ENCODE measurements at regions not wholly inside any gene's neighbourhood (a gene's known extent, or its start where the extent isn't known, plus 50 kb on each side); places are given as distances from the start of the nearest gene placed in this dataset.

GRCh38 chr1:105894006-105894405 lies 1162.5 kb upstream of the PRMT6 start:
- H3K4me3 ChIP-seq (ENCODE audit: low read depth, low read length): no peak overlapping the region
- no peaks in the 10 kb centered on the region for H3K27me3 ChIP-seq (ENCODE audit: insufficient read depth, low read length)
- H3K36me3 ChIP-seq (ENCODE audit: insufficient read depth, low read length): no peaks in the 10 kb centered on the region
- H3K79me2 ChIP-seq (ENCODE audit: control insufficient read depth, insufficient read depth, low read length, unreplicated experiment): no peaks in the 10 kb centered on the region
- no peaks in the 10 kb centered on the region for H3K4me1 ChIP-seq (ENCODE audit: control insufficient read depth, insufficient read depth, low read length, unreplicated experiment)
- H3K27ac ChIP-seq (ENCODE audit: low read depth, low read length): no peak overlapping the region
- no peak overlapping the region for H2AFZ ChIP-seq (ENCODE audit: low read length, unreplicated experiment)

- Histone ChIP-seq H3K27me3 (ENCODE audit: insufficient read depth, low read length) (no peaks in the 10 kb centered on the region), H2AFZ (ENCODE audit: low read length, unreplicated experiment) (no peak overlapping the region), H3K4me3 (ENCODE audit: low read depth, low read length) (no peak overlapping the region), H3K36me3 (ENCODE audit: insufficient read depth, low read length) (no peaks in the 10 kb centered on the region), H3K27ac (ENCODE audit: low read depth, low read length) (no peak overlapping the region), H3K79me2 (ENCODE audit: control insufficient read depth, insufficient read depth, low read length, unreplicated experiment) (no peaks in the 10 kb centered on the region), H3K4me1 (ENCODE audit: control insufficient read depth, insufficient read depth, low read length, unreplicated experiment) (no peaks in the 10 kb centered on the region)
These were observed 1146.7 kb upstream of the PRMT6 start for GRCh38 chr1:105909811-105910210.

- no peaks in the 10 kb centered on the region for H3K36me3 ChIP-seq (ENCODE audit: insufficient read depth, low read length)
- H3K27me3 ChIP-seq (ENCODE audit: insufficient read depth, low read length): no peaks in the 10 kb centered on the region
- H2AFZ ChIP-seq (ENCODE audit: low read length, unreplicated experiment): no peak overlapping the region
- no peaks in the 10 kb centered on the region for H3K79me2 ChIP-seq (ENCODE audit: control insufficient read depth, insufficient read depth, low read length, unreplicated experiment)
- no peak overlapping the region for H3K4me3 ChIP-seq (ENCODE audit: low read depth, low read length)
- H3K27ac ChIP-seq (ENCODE audit: low read depth, low read length): no peak overlapping the region
- H3K4me1 ChIP-seq (ENCODE audit: control insufficient read depth, insufficient read depth, low read length, unreplicated experiment): no peaks in the 10 kb centered on the region
These were observed 1142.1 kb upstream of the PRMT6 start for GRCh38 chr1:105914403-105914802.

- Histone ChIP-seq H3K79me2 (ENCODE audit: control insufficient read depth, insufficient read depth, low read length, unreplicated experiment) (no peaks in the 10 kb centered on the region), H3K4me1 (ENCODE audit: control insufficient read depth, insufficient read depth, low read length, unreplicated experiment) (no peaks in the 10 kb centered on the region), H2AFZ (ENCODE audit: low read length, unreplicated experiment) (no peak overlapping the region), H3K27ac (ENCODE audit: low read depth, low read length) (no peak overlapping the region), H3K36me3 (ENCODE audit: insufficient read depth, low read length) (no peaks in the 10 kb centered on the region), H3K27me3 (ENCODE audit: insufficient read depth, low read length) (no peaks in the 10 kb centered on the region), H3K4me3 (ENCODE audit: low read depth, low read length) (no peak overlapping the region)
These were observed 1121.7 kb upstream of the PRMT6 start for GRCh38 chr1:105934806-105935205.

GRCh38 chr1:105964879-105965278 lies 1091.6 kb upstream of the PRMT6 start:
- no peaks in the 10 kb centered on the region for H3K27me3 ChIP-seq (ENCODE audit: insufficient read depth, low read length)
- no peaks in the 10 kb centered on the region for H3K79me2 ChIP-seq (ENCODE audit: control insufficient read depth, insufficient read depth, low read length, unreplicated experiment)
- no peak overlapping the region for H3K27ac ChIP-seq (ENCODE audit: low read depth, low read length)
- H3K4me3 ChIP-seq (ENCODE audit: low read depth, low read length): no peak overlapping the region
- no peak overlapping the region for H2AFZ ChIP-seq (ENCODE audit: low read length, unreplicated experiment)
- no peaks in the 10 kb centered on the region for H3K36me3 ChIP-seq (ENCODE audit: insufficient read depth, low read length)
- no peaks in the 10 kb centered on the region for H3K4me1 ChIP-seq (ENCODE audit: control insufficient read depth, insufficient read depth, low read length, unreplicated experiment)

- no peak overlapping the region for H2AFZ ChIP-seq (ENCODE audit: low read length, unreplicated experiment)
- H3K36me3 ChIP-seq (ENCODE audit: insufficient read depth, low read length): no peaks in the 10 kb centered on the region
- H3K4me3 ChIP-seq (ENCODE audit: low read depth, low read length): no peak overlapping the region
- no peak overlapping the region for H3K27ac ChIP-seq (ENCODE audit: low read depth, low read length)
- H3K4me1 ChIP-seq (ENCODE audit: control insufficient read depth, insufficient read depth, low read length, unreplicated experiment): no peaks in the 10 kb centered on the region
- H3K27me3 ChIP-seq (ENCODE audit: insufficient read depth, low read length): no peaks in the 10 kb centered on the region
- H3K79me2 ChIP-seq (ENCODE audit: control insufficient read depth, insufficient read depth, low read length, unreplicated experiment): no peaks in the 10 kb centered on the region
These were observed 1059.0 kb upstream of the PRMT6 start for GRCh38 chr1:105997516-105997915.

GRCh38 chr1:106022312-106022902 lies 1034.1 kb upstream of the PRMT6 start:
- H3K27ac ChIP-seq (ENCODE audit: low read depth, low read length): no peak overlapping the region
- H3K79me2 ChIP-seq (ENCODE audit: control insufficient read depth, insufficient read depth, low read length, unreplicated experiment): no peaks in the 10 kb centered on the region
- no peaks in the 10 kb centered on the region for H3K27me3 ChIP-seq (ENCODE audit: insufficient read depth, low read length)
- no peak overlapping the region for H2AFZ ChIP-seq (ENCODE audit: low read length, unreplicated experiment)
- H3K36me3 ChIP-seq (ENCODE audit: insufficient read depth, low read length): no peaks in the 10 kb centered on the region
- H3K4me1 ChIP-seq (ENCODE audit: control insufficient read depth, insufficient read depth, low read length, unreplicated experiment): no peaks in the 10 kb centered on the region
- no peak overlapping the region for H3K4me3 ChIP-seq (ENCODE audit: low read depth, low read length)

GRCh38 chr1:106027871-106028270 lies 1028.6 kb upstream of the PRMT6 start:
- Histone ChIP-seq H2AFZ (ENCODE audit: low read length, unreplicated experiment) (no peak overlapping the region), H3K27ac (ENCODE audit: low read depth, low read length) (no peak overlapping the region), H3K36me3 (ENCODE audit: insufficient read depth, low read length) (no peaks in the 10 kb centered on the region), H3K79me2 (ENCODE audit: control insufficient read depth, insufficient read depth, low read length, unreplicated experiment) (no peaks in the 10 kb centered on the region), H3K27me3 (ENCODE audit: insufficient read depth, low read length) (no peaks in the 10 kb centered on the region), H3K4me3 (ENCODE audit: low read depth, low read length) (no peak overlapping the region), H3K4me1 (ENCODE audit: control insufficient read depth, insufficient read depth, low read length, unreplicated experiment) (no peaks in the 10 kb centered on the region)

GRCh38 chr1:106037526-106037925 lies 1018.9 kb upstream of the PRMT6 start:
- Histone ChIP-seq H3K27ac (ENCODE audit: low read depth, low read length) (no peak overlapping the region), H3K4me3 (ENCODE audit: low read depth, low read length) (no peak overlapping the region), H2AFZ (ENCODE audit: low read length, unreplicated experiment) (no peak overlapping the region), H3K27me3 (ENCODE audit: insufficient read depth, low read length) (no peaks in the 10 kb centered on the region), H3K4me1 (ENCODE audit: control insufficient read depth, insufficient read depth, low read length, unreplicated experiment) (no peaks in the 10 kb centered on the region), H3K79me2 (ENCODE audit: control insufficient read depth, insufficient read depth, low read length, unreplicated experiment) (no peaks in the 10 kb centered on the region), H3K36me3 (ENCODE audit: insufficient read depth, low read length) (no peaks in the 10 kb centered on the region)

- no peaks in the 10 kb centered on the region for H3K79me2 ChIP-seq (ENCODE audit: control insufficient read depth, insufficient read depth, low read length, unreplicated experiment)
- H3K4me1 ChIP-seq (ENCODE audit: control insufficient read depth, insufficient read depth, low read length, unreplicated experiment): no peaks in the 10 kb centered on the region
- no peak overlapping the region for H3K4me3 ChIP-seq (ENCODE audit: low read depth, low read length)
- no peaks in the 10 kb centered on the region for H3K36me3 ChIP-seq (ENCODE audit: insufficient read depth, low read length)
- H3K27ac ChIP-seq (ENCODE audit: low read depth, low read length): no peak overlapping the region
- H2AFZ ChIP-seq (ENCODE audit: low read length, unreplicated experiment): no peak overlapping the region
- H3K27me3 ChIP-seq (ENCODE audit: insufficient read depth, low read length): no peaks in the 10 kb centered on the region
These were observed 1018.2 kb upstream of the PRMT6 start for GRCh38 chr1:106038260-106038659.

- Histone ChIP-seq H3K27ac (ENCODE audit: low read depth, low read length) (no peak overlapping the region), H2AFZ (ENCODE audit: low read length, unreplicated experiment) (no peak overlapping the region), H3K27me3 (ENCODE audit: insufficient read depth, low read length) (no peaks in the 10 kb centered on the region), H3K4me3 (ENCODE audit: low read depth, low read length) (no peak overlapping the region), H3K79me2 (ENCODE audit: control insufficient read depth, insufficient read depth, low read length, unreplicated experiment) (no peaks in the 10 kb centered on the region), H3K36me3 (ENCODE audit: insufficient read depth, low read length) (no peaks in the 10 kb centered on the region), H3K4me1 (ENCODE audit: control insufficient read depth, insufficient read depth, low read length, unreplicated experiment) (no peaks in the 10 kb centered on the region)
These were observed 1012.5 kb upstream of the PRMT6 start for GRCh38 chr1:106043971-106044370.

All from ACC112 (cell line).